Effector CD8-positive, alpha-beta T cell (primary cell): ENCODE measurements at regions not wholly inside any gene's neighbourhood (a gene's known extent, or its start where the extent isn't known, plus 50 kb on each side); places are given as distances from the start of the nearest gene placed in this dataset.

Experiments
- DNase-seq: peaks from one replicate; lab custom pipeline; 2025; lab: John Stamatoyannopoulos, UW

DNA sequence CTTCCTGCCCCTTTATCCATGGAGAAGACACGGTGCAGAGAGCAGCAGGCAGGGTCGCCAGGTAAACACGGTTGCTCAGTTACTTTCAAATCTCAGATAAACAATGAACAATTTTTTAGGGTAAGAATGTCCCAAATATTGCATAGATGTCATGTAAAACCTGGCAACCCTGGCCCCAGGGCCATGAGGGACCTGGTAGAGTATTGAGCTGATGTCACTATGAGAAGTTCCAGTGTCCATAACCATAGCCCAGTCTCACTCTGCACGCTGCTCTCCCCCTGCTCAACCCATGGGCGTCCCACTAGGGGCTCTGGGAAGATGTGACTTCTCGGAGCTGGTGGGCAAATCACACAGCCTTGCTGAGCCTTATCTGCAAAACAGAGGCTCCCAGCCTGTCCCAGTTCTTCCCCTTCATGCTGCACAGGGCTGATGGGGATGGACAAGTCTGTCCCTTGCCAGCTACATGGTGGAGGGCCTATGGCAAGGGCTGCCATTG lies 71.3 kb upstream of the TOP1 start:
- no peak for DNase-seq

DNA sequence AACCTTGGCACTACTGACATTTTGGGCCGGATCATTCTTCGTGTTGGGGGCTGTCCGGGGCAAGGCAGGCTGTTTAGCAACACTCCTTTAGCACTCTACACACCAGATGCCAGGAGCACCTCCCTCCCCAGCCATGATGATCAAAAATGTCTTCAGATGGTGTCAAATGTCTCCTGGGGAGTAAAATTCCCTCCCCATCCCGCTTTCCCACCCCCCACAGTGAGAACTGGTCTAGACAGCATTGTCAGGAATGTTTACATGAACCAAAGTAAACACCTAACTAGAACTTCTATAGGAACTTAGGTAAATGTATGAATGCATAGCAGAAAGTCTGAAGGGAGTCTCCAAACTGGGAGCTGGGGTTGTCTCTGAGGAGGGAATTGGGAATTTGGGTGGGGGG lies 70.0 kb upstream of the TOP1 start:
- DNase-seq, result no peak

- no peak for DNase-seq
Measured at GRCh38 chr20:40959325-40960092, 69.1 kb upstream of the TOP1 start.

- no peak for DNase-seq
Measured at GRCh38 chr20:40960101-40960500, 68.5 kb upstream of the TOP1 start.

- DNase-seq, result no peak
Measured at GRCh38 chr20:40960521-40960956, 68.1 kb upstream of the TOP1 start.

- DNase-seq, result no peak
Measured at GRCh38 chr20:40961176-40961575, 67.4 kb upstream of the TOP1 start.

DNA sequence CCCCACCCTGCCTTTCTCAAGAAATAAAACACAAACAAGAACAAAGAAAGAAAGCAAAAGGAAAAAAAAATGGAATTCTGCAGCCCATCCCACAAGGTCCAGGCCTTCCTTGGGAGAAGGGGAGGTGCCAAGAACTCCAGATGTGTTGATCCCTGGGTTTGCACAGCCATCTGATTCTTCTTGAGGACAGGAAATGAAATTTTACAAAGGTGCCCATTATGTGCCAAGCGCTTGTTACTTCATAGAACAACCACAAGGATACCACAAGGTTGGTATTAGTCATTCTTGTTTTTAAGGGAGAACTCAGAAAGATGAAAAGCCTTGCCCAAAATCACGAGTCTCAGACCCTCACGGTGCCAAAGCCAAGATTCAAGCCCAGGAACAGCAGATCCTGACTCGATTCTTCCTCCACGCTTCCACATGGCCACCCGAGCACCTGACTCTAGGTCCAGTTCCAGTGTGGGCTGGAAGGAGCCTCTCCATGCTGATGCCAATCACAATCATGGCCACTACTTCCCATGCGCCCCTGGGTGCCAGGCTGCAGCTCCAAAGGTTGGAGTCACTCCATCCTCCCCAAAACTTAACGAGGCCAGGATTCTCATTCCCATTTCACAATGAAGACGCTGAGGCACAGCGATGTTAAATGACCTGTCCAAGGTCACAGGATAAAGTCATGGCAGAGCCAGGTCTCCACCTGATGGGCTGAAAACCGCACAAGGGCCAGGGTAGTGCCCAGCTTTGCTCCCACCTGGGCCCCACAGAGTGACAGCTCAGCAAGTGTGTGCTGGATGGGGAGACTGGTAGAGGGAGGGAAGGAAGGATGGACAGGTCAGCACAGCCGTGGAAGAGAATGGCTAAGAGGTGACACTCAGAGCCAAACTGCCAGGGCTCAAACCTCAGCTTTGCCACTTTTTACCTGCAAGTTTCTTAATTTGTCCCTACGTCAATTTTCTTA lies 66.7 kb upstream of the TOP1 start:
- DNase-seq, result no peak

DNA sequence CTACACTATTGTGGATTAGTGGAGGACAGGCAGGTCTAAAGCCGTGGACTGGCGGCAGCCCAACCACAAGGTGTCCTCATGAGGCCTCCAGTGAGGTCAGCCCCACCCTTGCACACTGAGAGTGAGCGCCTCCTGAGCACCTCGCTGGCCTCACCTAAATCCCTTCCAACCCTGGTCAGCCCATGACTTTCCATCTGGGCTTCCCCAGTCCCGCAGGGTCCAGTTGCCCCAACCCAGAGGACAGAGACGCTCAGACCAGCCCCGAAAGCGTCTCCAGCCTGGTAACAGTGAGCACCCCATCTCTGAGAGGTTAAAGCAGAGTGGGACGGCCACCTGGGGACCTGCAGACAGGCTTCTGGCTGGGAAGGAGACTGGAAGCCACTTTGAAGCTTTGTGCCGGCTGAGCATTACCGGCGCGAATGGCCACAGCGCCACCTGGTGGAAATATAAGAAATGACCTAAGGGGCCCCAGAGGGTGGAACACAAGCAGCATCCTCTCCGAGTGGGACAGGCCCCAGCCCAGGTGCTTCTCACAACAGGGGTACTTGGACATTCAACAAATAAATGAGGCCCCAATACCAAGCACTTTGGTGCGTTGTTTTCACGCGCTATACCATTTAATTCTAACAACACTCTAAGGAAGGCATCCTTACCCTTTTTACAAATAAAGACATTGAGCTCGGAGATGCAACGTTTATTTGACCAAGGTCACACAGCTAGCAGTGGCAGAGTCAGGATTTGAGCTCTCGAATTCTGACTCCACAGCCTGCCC lies 65.7 kb upstream of the TOP1 start:
- peak; percentile 58 for DNase-seq

DNA sequence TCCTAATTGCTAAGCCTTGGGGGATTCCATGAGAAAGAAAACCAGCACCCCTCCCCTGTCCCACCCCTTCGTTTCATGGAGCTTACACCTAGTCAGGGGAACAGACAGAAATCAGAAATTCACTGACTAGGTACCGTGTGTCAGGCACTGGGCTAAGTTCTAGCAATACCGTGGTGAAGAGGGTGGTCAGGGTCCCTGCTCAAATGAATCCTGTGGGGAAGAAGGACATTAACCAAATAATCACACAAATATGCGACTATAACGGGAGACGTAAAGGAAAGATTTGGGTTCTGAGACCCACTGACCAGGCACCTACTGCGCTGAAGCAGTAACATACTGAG lies 65.1 kb upstream of the TOP1 start:
- DNase-seq, result no peak

DNA sequence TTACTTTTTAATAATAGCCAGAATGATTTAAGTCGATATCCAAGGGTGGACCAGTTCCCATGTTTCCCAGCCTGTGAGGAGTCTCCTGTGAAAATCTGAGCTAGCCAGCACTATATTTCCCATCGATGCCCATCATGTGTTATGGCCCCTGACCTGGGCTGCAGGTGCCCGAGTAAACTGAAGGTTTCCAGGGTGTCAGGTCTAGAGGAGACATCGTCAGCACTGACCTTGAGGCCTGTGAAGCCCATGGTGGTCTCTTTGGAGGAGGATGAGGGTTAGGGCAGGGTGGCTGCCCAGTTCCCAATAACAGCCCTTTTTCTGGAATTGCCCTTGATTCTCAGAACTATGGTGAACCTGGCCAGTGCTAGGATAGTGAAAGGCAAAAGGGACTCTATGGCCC lies 63.0 kb upstream of the TOP1 start:
- no peak for DNase-seq

- no peak for DNase-seq
Measured at GRCh38 chr20:40966103-40966502, 62.5 kb upstream of the TOP1 start.

DNA sequence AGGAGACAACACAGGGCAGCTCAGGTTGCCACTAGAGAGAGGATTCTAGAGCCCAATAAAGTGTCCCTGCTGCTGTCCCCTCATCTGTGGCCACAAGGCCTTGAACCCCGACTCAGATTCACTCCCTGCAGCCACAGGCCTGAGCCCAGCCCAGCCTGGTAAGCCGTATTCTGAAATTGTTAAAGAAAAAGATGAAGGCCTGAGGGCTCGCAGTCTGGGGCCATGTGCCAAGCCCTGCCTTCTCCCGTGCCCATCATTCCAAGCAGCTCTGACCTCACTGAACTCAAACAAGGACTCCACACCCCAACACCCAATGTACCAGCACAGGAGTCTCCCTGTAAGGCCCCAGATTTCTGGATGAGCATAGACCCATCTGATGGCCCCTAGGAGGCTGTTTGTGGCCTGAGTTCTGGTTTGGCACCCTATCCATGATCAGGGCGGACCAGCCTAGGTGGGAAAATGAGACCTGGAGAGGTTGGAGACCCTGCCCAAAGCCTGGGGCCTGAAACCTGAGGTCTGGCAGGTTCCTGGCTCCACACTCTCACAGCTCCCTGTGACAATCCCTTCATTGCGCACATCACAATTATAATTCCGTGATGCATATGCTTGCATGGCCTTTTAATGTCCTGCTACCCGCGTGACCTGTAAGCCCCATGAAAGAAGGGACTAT lies 62.0 kb upstream of the TOP1 start:
- DNase-seq, result no peak

DNA sequence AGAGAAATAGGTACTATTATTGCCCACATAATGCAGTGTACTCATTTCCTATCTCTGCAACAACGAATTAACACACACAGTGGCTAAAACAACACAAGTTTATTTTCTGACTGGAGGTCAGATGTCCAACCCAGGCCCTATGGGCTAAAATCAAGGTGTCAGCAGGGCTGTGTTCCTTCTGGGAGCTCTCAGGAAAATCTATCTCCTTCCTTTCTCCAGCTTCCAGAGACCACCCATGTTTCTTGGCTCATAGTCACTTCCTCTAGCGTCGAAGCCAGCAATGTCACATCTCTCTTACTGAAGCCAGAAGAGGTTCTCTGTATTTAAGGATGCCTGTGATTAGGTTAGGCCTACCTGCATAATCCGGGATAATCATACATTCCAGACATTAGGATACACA lies 60.9 kb upstream of the TOP1 start:
- no peak for DNase-seq

GRCh38 chr20:40968816-40969562 lies 59.6 kb upstream of the TOP1 start:
- peak; percentile 80 for DNase-seq

GRCh38 chr20:40970218-40970617 lies 58.4 kb upstream of the TOP1 start:
- DNase-seq, result no peak

- no peak for DNase-seq
Measured at GRCh38 chr20:40977218-40977617, 51.4 kb upstream of the TOP1 start.

DNA sequence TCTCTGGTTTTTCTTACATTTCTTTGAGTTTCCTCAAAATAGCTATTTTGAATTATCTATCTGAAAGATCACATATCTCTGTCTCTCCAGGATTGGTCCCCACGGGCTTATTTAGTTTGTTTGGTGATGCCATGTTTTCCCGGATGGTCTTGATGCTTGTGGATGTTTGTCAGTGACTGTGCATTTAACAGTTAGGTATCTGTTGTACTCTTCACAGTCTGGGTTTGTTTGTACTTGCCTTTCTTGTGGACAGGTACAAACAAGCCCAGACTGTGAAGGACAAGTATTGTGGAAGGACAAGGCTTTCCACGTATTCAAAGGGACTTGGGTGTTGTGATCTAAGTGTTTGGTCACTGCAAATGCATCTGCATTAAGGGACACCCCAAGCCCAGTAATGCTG lies 49.9 kb upstream of the TOP1 start:
- DNase-seq, result no peak
